GM18498 (cell line): ENCODE measurements at regions not wholly inside any gene's neighbourhood (a gene's known extent, or its start where the extent isn't known, plus 50 kb on each side); places are given as distances from the start of the nearest gene placed in this dataset.

Source experiments
- ATAC-seq: cut with Tn5 transposase; IDR thresholded peaks from one replicate; pipeline ENCODE4 v1.9.1; 2021; ENCODE audit warnings: mild to moderate bottlenecking, moderate library complexity; ENCODE audit not compliant: unreplicated experiment

DNA sequence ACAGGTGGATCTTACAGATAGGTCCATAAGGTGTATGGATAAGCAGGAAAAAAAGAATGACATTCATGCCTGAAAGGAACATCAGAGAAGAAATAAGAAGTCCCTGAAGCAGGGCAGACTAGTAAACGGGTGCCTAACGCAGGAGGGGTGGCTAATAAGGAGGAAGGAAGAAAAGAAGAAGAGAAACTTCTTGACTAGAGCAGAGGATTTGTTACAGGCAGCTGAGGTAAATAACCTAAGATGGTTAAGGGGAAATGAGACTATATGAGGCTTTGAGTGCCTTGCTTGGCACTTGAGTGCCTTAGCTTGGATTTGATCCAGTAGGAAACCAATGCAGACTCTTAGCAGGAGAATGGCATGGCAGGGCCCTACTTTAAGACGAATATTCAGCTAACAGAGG lies 313.5 kb upstream of the PDE4D start:
- peak; percentile 98 for ATAC-seq

- no peak for ATAC-seq
Observed at GRCh38 chr5:60206234-60206633, 312.7 kb upstream of the PDE4D start.

DNA sequence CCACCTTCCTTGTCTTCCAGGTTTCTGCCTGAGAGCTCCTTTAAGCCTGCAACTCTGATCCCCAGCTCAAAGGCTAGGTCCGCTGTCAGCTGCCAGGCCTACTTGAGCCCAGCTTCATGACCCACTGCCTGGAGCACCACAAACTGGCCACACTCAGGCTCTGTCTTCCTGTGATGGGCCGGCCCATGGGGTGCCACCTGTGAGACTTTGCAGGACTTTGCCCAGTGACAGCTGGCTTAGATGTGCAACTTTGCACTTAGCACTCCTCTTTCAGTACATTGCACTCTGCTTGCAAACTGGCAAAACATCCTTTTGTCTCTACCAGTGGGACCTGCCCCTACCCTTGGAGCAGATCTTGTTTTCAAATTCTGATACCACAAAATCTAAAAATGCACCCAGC lies 311.5 kb upstream of the PDE4D start:
- ATAC-seq: no peak

DNA sequence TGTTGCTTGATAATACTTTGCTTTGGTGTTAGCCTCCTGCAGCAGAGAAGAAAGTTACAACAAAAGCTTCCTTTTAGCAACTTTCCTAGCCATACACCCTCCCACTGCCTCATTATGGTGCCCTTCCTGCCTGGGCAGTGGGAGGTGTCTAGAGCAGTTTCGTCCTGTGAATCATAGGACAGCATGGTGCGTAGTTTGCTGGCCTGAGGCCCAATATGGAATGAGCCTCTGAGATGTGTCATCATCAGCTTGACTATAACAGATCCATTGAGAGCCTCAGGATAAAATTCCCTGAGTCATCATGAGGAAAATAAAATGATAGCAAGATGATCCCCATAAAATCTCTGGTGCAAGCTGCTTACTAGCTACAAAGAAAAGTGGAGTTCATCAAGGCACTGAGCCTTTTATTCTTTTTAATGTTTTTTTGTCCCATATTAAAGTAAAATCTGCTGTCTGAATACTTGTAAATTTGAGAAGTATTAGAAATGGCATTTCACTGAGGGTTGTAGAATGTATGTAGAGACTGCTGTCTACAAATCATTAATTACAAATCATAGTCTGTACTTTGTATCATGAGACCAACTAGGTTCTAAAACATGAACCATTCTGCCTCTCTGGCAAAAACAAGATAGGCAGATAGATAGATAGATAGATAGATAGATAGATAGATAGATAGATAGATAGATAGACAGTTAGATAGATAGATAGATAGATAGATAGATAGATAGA lies 303.0 kb upstream of the PDE4D start:
- no peak for ATAC-seq

- no peak for ATAC-seq
Observed at GRCh38 chr5:60195551-60195950, 302.0 kb upstream of the PDE4D start.

DNA sequence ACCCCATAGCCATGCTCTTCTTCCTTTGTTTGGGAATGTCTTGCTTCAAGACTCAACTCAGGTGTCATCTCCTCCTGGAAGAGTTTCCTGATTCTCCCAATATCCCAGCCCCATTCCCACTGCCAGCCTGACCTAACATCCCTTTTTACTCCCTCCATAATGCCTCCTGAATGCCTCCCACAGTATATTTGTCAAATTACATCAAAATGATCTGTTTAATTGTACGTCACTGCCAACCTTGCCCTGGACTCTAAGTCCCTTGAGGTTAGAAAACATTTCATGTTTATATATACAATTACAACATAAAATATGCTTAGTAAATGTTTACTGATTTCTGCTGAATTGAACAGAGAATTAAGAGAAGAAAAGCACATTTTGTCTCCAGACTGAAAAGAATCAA lies 301.6 kb upstream of the PDE4D start:
- ATAC-seq: no peak

- ATAC-seq: peak; percentile 63
Observed at GRCh38 chr5:60185231-60186099, 291.9 kb upstream of the PDE4D start.

DNA sequence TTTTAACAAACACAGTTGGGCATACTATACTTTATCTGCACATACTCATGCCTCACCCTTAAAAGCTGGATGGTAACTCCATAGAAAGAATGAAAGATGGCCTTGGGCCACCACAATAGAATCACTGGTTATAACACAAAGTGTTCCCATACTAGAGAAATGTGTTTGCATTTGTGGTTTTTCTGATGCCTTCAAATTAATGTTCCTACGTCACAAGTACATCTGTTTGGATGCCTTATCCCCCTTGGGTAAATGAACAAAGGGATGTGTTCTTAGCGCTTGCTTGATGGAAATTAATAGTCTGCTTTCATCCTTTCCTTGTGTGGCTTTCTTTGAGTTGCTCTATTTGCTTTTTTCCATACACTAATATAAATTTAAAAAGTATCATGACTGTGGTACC lies 291.1 kb upstream of the PDE4D start:
- no peak for ATAC-seq

DNA sequence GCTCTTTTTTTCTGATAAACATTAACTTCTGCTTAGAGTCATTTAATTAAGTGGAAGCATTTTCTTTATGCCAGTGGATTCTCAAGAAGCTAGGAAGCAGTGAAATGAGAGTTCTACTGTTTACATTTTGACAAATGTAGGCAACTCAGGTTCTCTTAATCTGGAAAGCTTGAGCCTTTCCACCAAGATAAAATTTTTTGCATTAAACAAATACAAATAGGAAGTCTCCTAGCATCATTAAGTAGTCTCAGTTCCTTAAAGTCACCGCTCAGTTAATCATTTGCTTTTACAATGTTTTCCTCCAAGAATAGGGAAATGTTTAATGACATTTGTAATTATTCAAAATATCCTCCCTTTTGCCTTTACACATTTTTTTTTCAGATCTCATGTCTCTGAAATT lies 290.4 kb upstream of the PDE4D start:
- ATAC-seq: no peak

DNA sequence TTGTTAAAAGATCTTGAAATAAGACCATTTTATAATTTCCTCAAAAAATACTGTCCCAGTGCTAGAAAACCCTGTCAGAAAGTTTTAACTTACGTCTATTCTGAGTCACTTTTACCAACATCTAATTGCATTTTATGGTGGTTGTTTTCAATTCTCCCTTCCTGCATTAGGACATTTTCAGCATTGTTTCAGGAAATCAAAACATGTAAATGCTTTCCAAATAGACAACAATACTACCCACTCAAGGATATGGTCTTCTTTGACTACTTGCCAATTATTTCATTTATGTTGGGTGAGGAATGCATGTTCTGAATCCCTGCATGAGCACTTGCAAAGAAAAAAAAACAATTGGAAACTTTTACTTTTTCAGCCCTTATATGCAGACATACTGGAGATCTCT lies 284.6 kb upstream of the PDE4D start:
- no peak for ATAC-seq

DNA sequence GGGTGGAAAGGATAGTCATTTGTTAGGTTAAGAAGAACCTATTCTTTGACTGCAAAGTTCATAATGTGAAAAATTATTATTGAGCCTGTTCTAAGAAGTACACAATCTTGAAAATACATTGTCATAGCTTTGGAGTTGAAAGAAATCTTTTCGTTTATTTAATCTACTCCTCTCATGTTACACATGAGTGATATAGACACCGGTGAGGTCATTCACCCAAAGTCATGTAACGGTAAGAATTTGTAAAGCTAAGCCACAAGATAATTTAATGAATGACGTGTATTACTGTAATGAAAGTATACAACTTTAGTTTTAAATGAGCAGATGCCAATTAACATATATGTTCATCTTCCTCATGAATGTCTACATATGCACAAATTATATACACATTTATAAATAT lies 284.1 kb upstream of the PDE4D start:
- ATAC-seq: no peak

- no peak for ATAC-seq
Observed at GRCh38 chr5:60173667-60174066, 280.1 kb upstream of the PDE4D start.

- ATAC-seq: no peak
Observed at GRCh38 chr5:60163762-60164161, 270.2 kb upstream of the PDE4D start.

DNA sequence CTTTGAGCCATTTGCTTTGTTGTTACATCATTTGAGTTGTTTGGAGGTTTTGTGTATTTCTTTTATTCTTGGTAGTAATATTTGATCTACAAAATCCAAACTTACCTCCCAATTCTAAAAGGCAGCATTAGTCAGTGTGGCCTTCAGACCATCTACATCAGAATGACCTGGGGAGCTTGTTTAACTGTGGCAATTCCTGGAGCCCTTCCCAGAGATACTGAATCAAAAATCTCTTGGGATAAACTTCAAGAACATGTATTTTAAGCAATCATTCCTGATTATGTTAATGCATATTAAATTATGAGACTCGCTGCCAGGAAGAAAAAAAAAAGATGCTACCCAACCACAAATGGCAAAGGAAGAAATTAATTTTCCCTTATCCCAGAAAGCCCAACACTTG lies 268.9 kb upstream of the PDE4D start:
- no peak for ATAC-seq

GRCh38 chr5:60161340-60161934 lies 267.9 kb upstream of the PDE4D start:
- ATAC-seq: peak; percentile 89

- ATAC-seq: no peak
Observed at GRCh38 chr5:60149081-60149480, 255.6 kb upstream of the PDE4D start.

DNA sequence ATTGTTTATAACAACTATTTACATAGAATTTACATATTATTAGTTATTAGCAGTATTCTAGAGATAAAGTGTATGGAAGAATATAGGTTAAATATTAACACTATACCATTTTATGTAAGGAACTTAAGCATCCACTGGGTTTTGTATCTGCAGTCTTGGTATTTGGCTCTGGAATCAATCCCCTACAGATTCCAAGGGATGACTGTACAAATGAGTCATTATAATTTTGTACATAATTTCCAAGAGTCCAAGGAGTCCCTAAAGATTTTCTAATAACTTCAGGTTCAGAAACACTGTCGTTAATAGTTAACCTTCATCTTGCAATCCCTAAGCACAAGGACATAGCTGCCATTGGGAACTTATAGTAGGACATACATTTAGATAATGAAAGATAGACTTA lies 254.8 kb upstream of the PDE4D start:
- ATAC-seq: no peak

DNA sequence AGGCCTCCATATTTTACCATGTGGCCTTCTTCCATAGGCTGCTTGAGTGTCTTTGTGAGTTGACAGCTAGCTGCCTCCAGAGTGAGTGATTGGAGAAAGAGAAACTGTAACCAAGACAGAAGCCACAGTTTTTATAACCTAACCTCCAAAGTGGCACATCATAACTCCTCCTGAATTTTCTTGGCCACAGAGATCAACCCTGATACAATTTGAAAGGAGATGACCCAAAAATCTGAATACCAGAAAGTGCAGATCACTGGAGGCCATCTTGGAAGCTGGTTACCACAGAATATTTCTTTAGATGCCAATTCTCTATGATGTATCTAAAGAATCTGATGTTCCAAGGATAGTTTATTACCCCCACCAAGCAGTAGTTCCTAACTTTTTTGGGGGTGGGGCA lies 254.3 kb upstream of the PDE4D start:
- no peak for ATAC-seq

- ATAC-seq: no peak
Observed at GRCh38 chr5:60143942-60144549, 250.5 kb upstream of the PDE4D start.

DNA sequence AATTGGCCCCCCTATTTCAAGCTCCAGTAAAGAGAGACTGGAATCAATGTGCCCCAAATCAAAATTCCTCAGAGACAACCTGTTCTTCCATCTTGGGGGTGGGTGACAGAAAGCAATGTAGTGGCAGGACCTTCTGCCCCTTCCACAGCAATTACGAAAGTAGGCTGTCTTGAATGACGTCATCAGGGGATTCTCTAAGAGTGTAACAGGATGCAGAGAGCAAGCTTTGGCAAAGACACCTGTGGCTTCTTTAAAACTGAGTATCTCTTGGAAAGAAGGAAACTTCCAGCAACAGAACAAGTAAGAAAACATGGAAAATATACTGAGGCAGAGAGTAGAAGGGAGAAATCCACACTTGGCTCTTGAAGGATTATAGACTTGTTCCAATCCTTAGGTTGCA lies 247.6 kb upstream of the PDE4D start:
- no peak for ATAC-seq

- ATAC-seq: no peak
Observed at GRCh38 chr5:60136841-60137240, 243.3 kb upstream of the PDE4D start.

DNA sequence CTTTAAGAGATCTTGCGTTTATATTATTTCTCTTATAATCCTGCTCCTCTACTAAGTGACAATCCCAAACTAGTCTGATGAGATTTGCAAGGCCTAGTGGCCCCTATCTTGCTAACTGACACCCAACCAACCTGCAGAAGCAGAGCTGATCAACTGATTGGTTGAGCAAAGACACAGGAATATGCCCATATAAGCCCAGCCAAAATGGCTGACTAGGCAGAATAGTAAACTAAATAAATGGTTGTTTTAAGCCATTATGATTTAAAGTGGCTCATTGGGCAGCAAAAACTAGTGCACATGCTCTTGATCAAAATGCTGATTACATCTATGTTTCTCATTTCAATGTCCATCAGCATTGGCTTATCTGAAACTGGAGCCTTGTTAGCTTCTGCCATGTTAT lies 238.0 kb upstream of the PDE4D start:
- ATAC-seq: no peak
